ENCODE measurements at regions not wholly inside any gene's neighbourhood (a gene's known extent, or its start where the extent isn't known, plus 50 kb on each side); places are given as distances from the start of the nearest gene placed in this dataset.

- BruUV-seq (replicated peaks), result no TSS peak
- DNase-seq, result no peak
- Mint-ChIP-seq H3K4me1 (ENCODE audit: low read depth, unreplicated experiment) (peaks cover 13% of the 10 kb centered on the region), H3K27ac (ENCODE audit: unreplicated experiment) (no peak overlapping the region), H3K27me3 (ENCODE audit: insufficient read depth, unreplicated experiment) (peaks cover 3% of the 10 kb centered on the region), H3K36me3 (ENCODE audit: insufficient read depth, unreplicated experiment) (no peaks in the 10 kb centered on the region), H3K9me3 (ENCODE audit: unreplicated experiment) (no peaks in the 10 kb centered on the region), H3K4me3 (ENCODE audit: unreplicated experiment) (no peak overlapping the region)
- Histone ChIP-seq H3K4me1 (peaks cover 9% of the 10 kb centered on the region), H3K36me3 (ENCODE audit: control insufficient read depth, insufficient read depth, low read length) (no peaks in the 10 kb centered on the region), H3K27me3 (replicated peaks; ENCODE audit: control insufficient read depth, insufficient read depth, low read length) (no peaks in the 10 kb centered on the region), H3K4me3 (ENCODE audit: low read depth, low read length) (no peak overlapping the region), H3K9me3 (no peaks in the 10 kb centered on the region)
- intact Hi-C loops (cut with micrococcal nuclease; ENCODE audit: unreplicated experiment), result no loop called here
- POLR2A ChIA-PET, result no interaction called here
- no peak for TF ChIP-seq CTCF (IDR thresholded peaks at IDR 0.05; ENCODE audit: insufficient read depth in 1 of 2, low read depth in 1 of 2, low read length in 1 of 2, severe bottlenecking in 1 of 2, unreplicated experiment in 1 of 2)
- CTCF ChIA-PET, result no interaction called here
Measured at GRCh38 chr2:105571445-105571987, 172.7 kb upstream of the FHL2 start.

GRCh38 chr2:105570757-105571156 is 171.9 kb upstream of the FHL2 start:
- Histone ChIP-seq H3K36me3 (ENCODE audit: control insufficient read depth, insufficient read depth, low read length) (no peaks in the 10 kb centered on the region), H3K9me3 (no peaks in the 10 kb centered on the region), H3K4me3 (ENCODE audit: low read depth, low read length) (no peak overlapping the region), H3K4me1 (0 out of 2 replicates have a peak, but pooled peaks cover 5% of the 10 kb centered on the region), H3K27me3 (replicated peaks; ENCODE audit: control insufficient read depth, insufficient read depth, low read length) (no peaks in the 10 kb centered on the region)
- H3K4me1 Mint-ChIP-seq (ENCODE audit: low read depth, unreplicated experiment), result peaks cover 6% of the 10 kb centered on the region
- no peak for TF ChIP-seq CTCF (IDR thresholded peaks at IDR 0.05; ENCODE audit: insufficient read depth in 1 of 2, low read depth in 1 of 2, low read length in 1 of 2, severe bottlenecking in 1 of 2, unreplicated experiment in 1 of 2)
- peaks cover 3% of the 10 kb centered on the region for H3K27me3 Mint-ChIP-seq (ENCODE audit: insufficient read depth, unreplicated experiment)
- no peaks in the 10 kb centered on the region for H3K36me3 Mint-ChIP-seq (ENCODE audit: insufficient read depth, unreplicated experiment)
- no peak overlapping the region for H3K27ac Mint-ChIP-seq (ENCODE audit: unreplicated experiment)
- no peaks in the 10 kb centered on the region for H3K9me3 Mint-ChIP-seq (ENCODE audit: unreplicated experiment)
- ChIA-PET POLR2A (no interaction called here), CTCF (no interaction called here)
- no peak overlapping the region for H3K4me3 Mint-ChIP-seq (ENCODE audit: unreplicated experiment)
- no peak for DNase-seq
- no TSS peak for BruUV-seq (replicated peaks)
- intact Hi-C loops (cut with micrococcal nuclease; ENCODE audit: unreplicated experiment), result no loop called here

GRCh38 chr2:105570326-105570725 is 171.5 kb upstream of the FHL2 start:
- BruUV-seq (replicated peaks), result no TSS peak
- POLR2A ChIA-PET, result no interaction called here
- CTCF ChIA-PET, result no interaction called here
- Mint-ChIP-seq H3K4me3 (ENCODE audit: unreplicated experiment) (no peak overlapping the region), H3K9me3 (ENCODE audit: unreplicated experiment) (no peaks in the 10 kb centered on the region), H3K27me3 (ENCODE audit: insufficient read depth, unreplicated experiment) (peaks cover 3% of the 10 kb centered on the region), H3K4me1 (ENCODE audit: low read depth, unreplicated experiment) (peaks cover 2% of the 10 kb centered on the region), H3K36me3 (ENCODE audit: insufficient read depth, unreplicated experiment) (no peaks in the 10 kb centered on the region), H3K27ac (ENCODE audit: unreplicated experiment) (no peak overlapping the region)
- DNase-seq, result no peak
- Histone ChIP-seq H3K27me3 (replicated peaks; ENCODE audit: control insufficient read depth, insufficient read depth, low read length) (no peaks in the 10 kb centered on the region), H3K9me3 (no peaks in the 10 kb centered on the region), H3K4me3 (ENCODE audit: low read depth, low read length) (no peak overlapping the region), H3K36me3 (ENCODE audit: control insufficient read depth, insufficient read depth, low read length) (no peaks in the 10 kb centered on the region), H3K4me1 (0 out of 2 replicates have a peak, but pooled peaks cover 3% of the 10 kb centered on the region)
- intact Hi-C loops (cut with micrococcal nuclease; ENCODE audit: unreplicated experiment), result no loop called here
- TF ChIP-seq CTCF (IDR thresholded peaks at IDR 0.05; ENCODE audit: insufficient read depth in 1 of 2, low read depth in 1 of 2, low read length in 1 of 2, severe bottlenecking in 1 of 2, unreplicated experiment in 1 of 2), result no peak
